Skin of body (tissue), 1 donor: ENCODE measurements at regions not wholly inside any gene's neighbourhood (a gene's known extent, or its start where the extent isn't known, plus 50 kb on each side); places are given as distances from the start of the nearest gene placed in this dataset.
"Not testable (repeated sequence)": the region's sequence is repeated elsewhere in the genome, so short reads cannot be mapped to it uniquely, and the experiment has no call there.

Source experiments
- DNase-seq: peaks from one replicate; lab custom pipeline; 2025; lab: John Stamatoyannopoulos, UW

DNA sequence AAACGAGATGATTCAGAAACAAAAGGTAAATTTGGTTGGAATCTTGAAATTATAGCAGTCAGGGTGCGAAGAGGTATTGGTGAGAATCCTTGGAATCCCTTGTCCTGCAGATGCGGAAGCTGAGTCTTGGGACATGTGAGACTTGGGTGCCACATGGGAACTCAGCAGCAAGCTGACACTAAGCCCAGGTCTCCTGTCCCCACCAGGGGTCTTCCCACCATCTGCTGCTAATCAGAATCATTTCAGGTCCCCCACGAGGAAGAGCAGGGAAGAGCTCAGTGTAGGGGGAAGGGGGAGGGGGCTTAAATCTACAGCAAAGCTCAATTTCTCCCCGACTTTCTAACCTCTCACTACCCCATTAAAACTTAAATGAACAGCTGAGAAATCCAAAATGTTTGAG lies 126.1 kb upstream of the BMPER start:
- DNase-seq = no peak

DNA sequence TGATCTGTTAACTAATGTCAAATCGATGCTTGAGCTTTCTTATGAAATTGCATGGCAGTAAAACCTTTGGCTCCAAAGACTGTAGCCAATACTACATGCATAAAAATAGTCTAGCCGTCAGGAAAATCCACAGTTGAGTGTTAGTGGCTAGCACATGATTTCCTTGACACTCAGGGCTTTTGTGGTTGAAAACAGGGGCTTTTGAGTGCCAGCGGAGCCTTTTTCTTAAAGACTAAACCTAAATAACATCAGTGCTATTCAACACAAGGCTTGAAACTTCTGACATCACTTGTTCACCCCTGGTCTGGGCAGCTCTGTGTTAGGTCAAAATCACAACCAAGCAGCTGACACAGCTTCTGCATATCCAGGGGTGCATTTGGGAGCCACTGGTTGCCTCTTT lies 124.2 kb upstream of the BMPER start:
- no peak for DNase-seq

DNA sequence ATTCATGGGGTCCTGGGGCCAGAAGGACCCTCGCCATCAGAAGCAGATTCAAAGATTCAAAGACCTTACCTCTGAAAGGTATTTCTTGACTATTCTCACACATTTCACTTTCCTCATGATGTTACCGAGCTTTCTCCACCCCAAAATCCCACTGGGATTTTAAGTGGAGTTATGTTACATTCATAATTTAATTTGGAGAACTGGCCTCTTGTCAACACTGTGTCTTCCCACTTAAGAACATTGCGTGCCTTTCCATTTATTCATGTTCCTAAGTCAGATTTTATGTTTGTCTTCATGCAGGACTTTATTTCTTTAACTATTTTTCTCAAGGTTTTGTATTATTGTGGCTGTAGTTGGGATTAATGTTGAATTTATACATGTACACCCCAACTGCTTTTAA lies 123.5 kb upstream of the BMPER start:
- DNase-seq = no peak

DNA sequence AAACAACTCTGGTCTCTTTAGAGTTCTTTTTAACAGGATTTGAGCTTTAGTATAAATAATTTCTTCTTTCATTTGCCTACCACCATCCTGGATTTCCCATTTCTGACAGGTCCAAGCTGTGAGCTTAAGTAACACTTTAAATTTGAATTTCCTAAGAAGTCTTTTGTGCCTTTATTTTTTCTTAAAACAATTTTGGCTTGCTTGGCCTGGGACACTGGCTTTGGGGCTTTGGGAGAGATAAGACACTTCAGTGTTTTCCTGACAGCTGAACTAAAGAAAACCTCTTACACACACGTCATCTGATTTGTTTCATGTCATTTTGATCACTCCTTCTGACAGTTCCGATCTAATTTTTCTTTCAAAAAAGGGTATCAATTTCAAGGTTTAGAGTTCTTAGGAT lies 121.3 kb upstream of the BMPER start:
- no peak for DNase-seq

DNA sequence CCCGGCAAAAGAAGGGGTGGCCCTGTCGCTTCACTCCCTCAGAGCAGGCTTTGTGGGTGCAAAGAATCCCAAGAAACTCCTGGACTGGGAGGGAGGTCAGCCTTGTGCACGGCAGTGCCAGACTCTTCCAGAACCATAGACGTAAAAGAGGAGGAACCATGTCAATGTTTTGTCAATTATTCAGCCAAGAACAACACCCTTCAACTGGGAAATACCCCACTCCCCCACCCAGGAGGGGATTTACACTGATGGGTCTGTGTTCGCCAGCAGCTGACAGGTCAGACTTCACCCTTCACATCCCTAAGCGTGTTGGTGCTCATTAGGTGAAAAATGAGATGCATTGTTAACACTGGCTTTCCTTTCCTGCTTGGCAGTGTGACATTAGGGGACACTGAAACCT lies 116.8 kb upstream of the BMPER start:
- DNase-seq = no peak

DNA sequence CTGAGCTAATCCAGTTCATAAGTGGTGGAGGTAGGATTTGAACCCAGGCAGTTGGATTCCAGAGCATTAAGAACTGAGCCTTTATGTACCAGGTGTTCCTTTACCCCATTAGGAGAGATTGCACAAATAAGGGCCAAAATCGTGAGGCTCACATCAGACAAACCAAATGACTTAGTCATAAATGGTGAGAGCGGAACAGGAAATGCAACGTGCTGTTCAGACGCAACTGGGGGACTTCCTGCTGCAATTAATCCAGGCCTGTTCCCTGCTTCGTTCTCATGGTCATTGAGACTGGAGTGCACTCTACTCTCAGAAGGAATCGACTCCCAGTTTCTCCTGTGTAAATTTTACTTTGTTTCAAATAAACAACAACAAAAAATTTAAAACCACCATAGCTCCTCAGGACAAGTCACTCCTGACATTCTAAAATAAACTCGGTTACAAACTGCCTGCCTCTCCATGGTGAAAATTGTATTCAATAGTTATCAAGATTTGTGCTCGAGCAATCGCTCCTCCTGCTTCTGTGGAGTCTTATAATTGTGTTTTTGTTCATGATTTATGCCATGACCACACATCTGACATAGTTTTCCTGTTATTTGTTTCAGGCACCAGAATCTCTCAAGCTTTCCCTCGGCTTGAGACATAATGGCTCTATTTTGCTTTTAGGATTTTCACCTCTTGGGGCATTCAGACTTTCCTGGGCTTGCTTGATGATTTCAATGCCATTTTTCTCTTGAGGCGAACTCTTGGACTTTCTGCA lies 115.3 kb upstream of the BMPER start:
- no peak for DNase-seq

DNA sequence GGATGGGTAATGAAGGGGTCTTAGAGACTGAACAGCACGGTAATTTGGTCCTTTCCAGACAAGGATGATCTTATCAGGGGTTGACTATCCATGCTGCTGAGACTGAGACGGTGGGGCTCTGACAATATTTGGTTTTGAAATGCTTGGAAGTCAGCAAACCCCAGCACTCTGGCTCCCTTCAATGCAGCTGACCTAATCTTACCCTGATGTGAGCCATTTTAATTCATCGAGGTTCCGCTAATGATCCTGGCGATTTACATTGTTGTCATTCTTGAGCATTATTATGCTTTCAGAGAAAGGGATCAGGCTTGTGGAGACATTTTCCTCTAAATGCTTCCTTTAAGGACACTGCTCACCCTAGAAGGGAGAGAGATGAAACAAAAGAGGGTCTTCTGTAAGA lies 114.6 kb upstream of the BMPER start:
- no peak for DNase-seq

DNA sequence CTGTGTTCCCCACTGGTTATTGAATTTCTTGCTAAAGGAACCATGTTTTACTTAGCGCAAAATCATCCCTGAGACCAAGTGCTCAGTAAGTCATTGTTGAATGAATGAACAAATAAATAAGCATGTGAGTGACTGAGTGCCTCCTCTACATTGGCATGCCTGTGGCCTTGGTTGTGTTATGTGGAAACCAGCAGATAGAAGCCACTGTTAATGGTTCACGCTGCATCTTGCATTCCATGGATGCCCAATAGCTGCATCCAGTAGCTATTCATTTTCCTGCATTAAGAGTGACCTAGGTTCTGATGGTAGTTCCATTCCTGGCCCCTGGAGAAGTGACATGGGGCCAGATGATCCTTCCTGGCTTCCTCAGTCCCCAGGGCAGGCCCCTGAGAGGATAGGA lies 113.3 kb upstream of the BMPER start:
- DNase-seq = no peak

DNA sequence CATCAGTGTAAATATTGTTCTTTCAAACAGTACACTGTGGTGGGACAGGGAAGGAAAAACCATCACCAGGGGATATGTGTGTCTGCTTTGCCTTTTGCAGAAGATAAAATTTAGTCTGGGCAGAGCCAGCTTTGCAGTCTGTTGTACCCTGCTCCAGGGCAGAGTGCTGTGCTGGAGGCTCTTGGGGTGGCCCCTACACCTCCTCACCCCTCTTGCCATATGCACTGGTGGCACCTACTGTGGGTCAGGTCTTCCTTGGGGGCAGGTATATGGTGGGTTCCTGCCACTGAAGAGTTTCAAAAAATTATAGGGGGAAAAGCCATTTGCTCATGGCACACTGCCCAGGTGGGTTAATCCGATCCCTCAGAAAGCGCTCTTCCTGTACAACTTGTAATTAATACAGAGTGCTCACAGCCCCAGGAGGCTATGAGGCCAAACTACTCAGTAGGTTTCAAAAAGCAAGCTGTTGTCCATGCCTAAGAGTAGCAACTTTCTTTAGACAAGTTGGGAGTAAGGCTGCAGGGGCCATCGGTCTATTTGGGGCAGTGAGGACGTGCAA lies 112.7 kb upstream of the BMPER start:
- no peak for DNase-seq

DNA sequence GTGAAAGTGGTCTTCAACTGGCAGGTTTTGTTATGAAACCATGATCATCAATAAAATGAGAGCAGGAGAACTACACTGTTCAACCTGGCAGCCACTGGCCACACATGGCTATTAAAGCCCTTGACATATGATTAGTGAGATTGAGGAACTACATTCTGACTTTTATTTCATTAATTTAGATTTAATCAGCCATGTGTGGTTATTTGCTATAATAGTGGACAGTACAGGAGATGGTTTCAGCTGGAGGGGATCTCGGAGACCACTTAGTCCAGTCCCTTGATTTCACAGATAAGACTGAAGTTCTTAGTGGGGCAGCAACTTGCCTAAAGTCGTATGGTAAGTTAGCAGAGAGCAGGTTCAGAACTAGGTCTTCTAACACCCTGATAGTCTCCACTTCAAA lies 111.7 kb upstream of the BMPER start:
- DNase-seq = no peak

DNA sequence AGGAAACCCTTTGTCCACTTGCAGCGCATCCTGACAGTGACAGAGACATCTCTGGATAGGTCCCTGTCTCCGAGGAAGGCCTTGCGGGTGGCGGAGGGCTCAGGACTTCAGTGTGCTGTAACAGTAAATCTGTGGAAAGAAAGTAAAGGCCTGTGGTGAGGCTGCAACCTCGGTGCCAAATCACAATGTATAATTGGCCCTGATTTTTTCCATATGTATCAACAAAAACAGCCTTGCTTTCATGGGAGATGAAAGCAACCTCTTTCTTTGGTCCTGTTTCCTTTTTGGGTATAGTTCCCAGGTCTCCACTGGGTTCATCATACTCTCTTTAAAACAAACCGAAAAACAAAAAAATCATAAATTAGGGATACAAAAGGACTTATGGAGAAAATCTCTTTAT lies 110.9 kb upstream of the BMPER start:
- DNase-seq = no peak

DNA sequence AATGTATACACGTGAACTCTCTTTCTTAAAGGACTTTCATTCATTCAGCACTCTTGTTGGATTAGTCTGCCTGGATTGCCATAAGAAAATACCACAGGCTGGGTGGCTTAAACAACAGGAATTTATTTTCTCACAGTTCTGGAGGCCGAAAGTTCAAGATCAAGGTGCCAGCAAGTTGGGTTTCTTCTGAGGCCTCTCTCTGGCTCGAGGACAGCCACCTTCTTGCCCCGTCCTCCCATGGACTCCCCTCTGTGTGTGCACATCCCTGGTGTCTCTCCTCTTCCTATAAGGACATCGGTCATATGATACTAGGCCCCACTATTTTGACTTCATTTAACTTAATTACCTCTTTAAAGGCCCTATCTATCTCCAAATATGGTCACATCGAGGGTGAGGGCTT lies 110.4 kb upstream of the BMPER start:
- no peak for DNase-seq

DNA sequence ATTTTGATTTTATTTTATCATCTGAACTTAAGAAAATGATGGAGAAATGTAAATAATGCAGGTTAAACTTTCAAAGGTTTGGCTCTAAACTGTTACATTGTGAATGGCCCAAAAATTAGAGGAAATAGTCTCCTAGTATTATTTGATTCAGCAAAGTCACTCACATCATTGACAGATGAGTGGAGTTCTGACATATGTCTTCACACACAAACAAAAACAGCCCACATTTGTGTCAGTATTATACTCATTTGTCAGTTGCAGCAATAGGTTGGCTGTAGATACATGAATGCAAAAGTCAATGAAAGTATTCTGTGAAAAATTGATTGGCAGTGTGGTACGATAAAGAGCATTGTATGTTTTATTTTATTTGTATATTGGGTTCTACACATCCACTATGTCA lies 108.8 kb upstream of the BMPER start:
- DNase-seq = no peak

DNA sequence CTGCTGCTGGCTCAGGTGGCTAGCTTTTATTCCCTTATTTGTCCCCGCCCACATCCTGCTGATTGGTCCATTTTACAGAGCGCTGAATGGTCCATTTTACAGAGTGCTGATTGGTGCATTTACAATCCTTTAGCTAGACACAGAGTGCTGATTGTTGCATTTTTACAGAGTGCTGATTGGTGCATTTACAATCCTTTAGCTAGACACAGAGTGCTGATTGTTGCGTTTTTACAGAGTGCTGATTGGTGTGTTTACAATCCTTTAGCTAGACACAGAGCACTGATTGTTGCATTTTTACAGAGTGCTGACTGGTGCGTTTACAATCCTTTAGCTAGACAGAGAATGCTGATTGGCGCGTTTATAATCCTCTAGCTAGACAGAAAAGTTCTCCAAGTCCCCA lies 107.8 kb upstream of the BMPER start:
- DNase-seq = not testable (repeated sequence)

DNA sequence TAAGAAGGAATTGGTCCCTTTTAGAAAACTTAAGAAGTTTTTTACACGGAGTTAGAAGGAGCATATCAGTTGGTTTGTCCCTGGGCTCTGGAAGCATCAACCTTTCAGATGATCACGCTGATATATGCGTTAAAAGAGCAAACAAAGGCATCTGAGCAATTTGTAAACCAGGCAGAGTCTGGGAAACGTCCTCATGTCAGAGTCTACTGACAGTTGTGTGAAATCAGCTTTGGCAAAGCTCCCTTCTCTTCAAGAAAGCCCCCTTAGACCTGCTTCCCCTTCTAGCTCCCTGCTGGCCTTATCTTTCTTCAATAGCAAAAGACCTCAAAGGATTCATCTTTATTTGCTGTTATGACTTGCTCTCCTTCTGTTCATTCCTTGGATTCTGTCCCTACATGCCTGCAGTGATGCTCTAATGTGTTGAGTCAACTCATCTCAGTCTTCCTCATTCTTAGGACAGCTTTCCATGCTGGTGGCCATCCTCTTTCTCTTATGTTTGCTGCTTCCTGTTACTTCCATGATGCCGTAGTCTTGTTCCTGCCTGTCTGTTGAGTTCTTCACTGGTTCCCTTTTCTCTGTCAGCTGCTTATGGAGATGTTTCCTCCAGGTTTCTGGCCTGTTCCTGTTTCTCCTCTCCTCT lies 106.5 kb upstream of the BMPER start:
- no peak for DNase-seq

DNA sequence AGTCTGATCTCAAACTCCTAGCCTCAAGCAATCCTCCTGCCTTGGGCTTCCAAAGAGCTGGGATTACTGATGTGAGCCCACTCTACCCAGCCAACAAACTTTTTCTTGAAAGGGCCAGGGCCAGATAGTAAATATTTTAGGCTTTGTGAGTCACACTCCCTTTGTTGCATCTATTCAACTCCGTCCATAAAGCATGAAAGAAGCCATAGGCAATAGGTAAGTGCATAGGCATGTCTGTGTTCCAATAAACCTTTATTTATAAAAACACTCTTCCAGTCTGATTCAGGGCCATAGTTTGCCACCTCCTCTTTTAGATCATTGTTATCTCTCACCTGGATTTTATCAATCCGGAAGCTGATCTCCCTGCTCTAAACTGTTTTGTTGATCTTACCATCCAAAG lies 105.6 kb upstream of the BMPER start:
- DNase-seq = no peak

DNA sequence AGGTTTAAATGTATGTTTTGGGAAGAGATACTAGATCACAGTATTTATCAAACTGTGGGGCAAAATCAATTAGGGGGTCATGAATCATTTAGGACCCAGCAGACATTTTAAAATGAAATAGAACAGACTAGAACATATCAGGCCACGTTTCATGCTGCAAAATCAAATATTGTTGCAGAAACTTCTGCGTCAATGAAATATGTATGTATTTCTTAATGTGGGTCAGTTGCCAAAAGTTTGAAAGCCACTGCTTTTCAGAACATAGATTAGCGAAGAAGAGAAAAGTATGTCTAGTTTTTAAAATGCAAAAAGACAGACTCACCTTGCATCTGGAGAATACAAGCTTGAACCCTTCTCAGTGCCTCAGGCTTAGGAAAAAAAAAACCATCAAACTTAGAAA lies 102.7 kb upstream of the BMPER start:
- no peak for DNase-seq

DNA sequence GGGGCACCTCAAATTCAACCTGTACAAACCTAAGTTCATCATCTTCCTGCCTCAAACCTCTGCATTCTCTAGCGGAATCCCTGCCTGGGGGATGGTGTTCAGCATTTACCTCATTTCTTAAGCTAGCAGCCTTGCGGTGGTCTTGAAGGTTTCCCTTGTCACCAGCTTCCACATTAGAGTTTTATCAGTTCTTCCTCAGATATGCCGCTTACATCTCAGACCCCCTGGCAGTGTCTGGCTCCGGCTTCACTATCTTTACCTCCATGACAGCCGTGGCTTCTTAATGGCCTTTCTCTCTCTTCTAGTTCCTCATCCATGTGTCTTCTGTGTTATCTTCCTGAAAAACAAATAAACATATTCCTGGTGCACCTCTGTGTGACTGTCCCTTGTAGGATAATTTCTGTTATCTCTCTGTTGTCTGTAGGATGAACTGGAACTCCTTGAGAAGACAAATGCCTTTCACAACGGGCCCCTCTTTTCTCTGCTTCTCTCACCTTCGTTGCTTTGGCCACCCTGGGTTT lies 101.1 kb upstream of the BMPER start:
- DNase-seq = no peak

DNA sequence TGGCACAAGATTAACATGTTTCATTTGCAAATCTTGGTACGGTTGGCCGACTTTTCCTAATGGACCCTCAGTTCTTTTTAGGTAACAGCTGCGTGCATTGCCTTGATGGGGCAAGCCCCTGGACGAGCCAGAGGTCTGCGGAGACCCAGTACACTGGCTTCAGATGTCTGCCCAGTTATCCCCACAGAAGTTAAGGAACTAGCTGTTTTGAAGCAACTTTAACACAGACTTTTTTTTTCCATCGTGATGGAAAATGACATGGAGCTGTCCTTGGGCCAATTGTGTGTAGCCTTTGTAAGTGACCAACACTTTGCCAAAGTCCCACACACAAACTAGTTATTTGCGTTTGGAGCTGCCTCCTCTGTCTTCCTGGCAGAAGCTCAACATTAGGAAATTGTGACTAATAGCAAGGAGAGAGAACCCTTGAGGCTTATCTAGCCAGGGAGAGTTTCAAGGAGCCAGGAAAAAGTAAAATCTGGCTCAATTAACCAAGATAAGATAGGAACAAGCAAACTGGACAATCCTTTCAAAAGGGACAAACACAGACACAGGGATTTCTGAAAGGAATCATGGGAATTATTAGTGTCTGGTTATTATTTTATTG lies 99.6 kb upstream of the BMPER start:
- DNase-seq = no peak

DNA sequence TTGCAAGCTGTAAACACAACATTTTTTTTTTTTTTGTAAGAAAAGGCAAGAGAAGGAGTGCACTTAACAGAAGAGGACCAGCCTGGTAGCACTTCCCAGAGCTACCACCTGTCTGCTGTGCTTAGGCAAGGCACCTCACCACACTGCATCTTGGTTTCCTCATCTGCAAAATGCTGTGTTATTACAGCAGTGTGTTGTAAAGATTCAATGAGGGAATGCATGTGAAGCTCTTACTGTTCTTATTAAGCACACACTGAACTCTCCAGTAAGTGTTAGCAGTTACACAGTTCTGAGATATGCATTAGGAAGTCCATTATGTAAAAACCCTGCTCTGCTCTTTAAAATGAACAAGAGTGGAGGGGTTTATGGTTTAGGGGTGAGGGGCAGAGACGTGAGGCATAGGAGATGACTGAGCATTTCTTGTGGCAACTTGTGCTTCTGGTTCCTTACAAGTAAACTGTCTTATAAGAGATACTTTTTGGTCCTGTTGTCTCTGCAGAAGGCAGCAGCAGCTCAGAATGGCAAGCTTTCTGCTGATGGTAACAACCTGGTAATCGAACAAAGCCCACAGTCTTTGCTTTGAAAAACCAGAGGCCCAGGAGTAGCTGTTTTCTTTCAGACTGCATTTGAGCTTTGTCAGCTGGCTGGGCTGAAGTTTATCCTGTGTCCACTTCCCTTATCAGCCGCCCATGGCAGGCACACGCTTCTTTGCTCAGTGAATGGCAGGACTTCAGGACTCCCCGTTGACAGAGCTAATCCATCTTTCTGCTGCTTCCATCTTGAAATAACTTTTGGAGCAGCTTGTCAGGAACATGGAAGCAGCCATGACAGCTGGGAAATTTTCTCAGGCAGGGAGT lies 98.8 kb upstream of the BMPER start:
- DNase-seq = no peak

DNA sequence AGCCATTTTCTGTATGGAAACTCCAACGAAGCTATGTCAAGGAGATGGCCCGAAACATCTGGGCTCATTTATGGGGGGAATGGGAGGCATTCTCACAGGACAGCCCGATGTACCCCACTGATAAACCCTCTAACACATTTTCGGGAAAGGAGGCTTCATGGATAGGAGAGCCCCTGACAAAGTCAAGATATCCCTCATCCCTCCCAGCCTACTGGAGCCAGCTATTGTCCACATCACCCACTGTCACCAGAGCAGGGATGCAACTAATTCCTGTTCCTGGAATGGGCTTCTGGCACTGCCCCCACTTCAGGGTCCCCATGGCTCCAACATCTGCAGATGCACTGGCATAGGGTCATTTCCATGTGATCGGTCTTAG lies 98.2 kb upstream of the BMPER start:
- no peak for DNase-seq
